K562 (cell line): ENCODE measurements at regions not wholly inside any gene's neighbourhood (a gene's known extent, or its start where the extent isn't known, plus 50 kb on each side); places are given as distances from the start of the nearest gene placed in this dataset.

Experiments
- ASH1L ChIP-seq: fragments of 450-650 bp; IDR thresholded peaks from 2 replicates; pipeline ENCODE4 v1.6.1; 2018; ENCODE audit warnings: borderline replicate concordance, mild to moderate bottlenecking, low read depth; ENCODE audit not compliant: partially characterized antibody
- JUND ChIP-seq, 2 experiments: IDR thresholded peaks; 2 replicates in 1 of 2; 3 replicates in 1 of 2; pipeline ENCODE4 v1.6.1; 2011; ENCODE audit warnings: borderline replicate concordance in 2 of 2, low read depth in 2 of 2, low read length in 2 of 2, improper control_type of control experiment in 1 of 2, missing biosample characterization in 1 of 2, missing genetic modification characterization in 1 of 2, missing genetic modification reagents in 1 of 2
- RAD21 ChIP-seq, 2 experiments: fragments of 250-450 bp in 1 of 2; fragments of 450-650 bp in 1 of 2; sonication (Bioruptor Pico) in 1 of 2; formaldehyde crosslinking in 1 of 2; IDR thresholded peaks in 1 of 2; conservative IDR thresholded peaks in 1 of 2; 2 replicates each; pipeline versions ENCODE4 v1.4.0 to v1.8.0; 2020 to 2022; ENCODE audit warnings: mild to moderate bottlenecking in 2 of 2, moderate library complexity in 1 of 2
- RAD51 ChIP-seq: fragments of 450-650 bp; IDR thresholded peaks from 2 replicates; pipeline ENCODE4 v1.7.1; 2016; ENCODE audit warnings: low read depth, mild to moderate bottlenecking, borderline replicate concordance
- ZNF277 ChIP-seq: fragments of 250-450 bp; sonication (Bioruptor Pico); IDR thresholded peaks from 2 replicates; pipeline ENCODE4 v1.8.0; 2022; ENCODE audit warnings: inconsistent platforms, mild to moderate bottlenecking, moderate library complexity, borderline replicate concordance
- TF ChIP-seq, protein P1 (sequence below): fragments of 450-650 bp; IDR thresholded peaks from 2 replicates; pipeline ENCODE4 v1.6.1; 2014; ENCODE audit warnings: low read depth, mild to moderate bottlenecking, moderate library complexity, borderline replicate concordance
- TF ChIP-seq, protein P2 (sequence below), 3 experiments: IDR thresholded peaks in 2 of 3; conservative IDR thresholded peaks in 1 of 3; 2 replicates each; pipeline ENCODE4 v1.5.1; 2011 to 2012; ENCODE audit warnings: low read length in 3 of 3, mild to moderate bottlenecking in 3 of 3, control low read depth in 2 of 3, improper control_type of control experiment in 1 of 3, inconsistent platforms in 1 of 3, low read depth in 1 of 3, mixed read lengths in 1 of 3, moderate library complexity in 1 of 3; ENCODE audit not compliant: insufficient read depth in 2 of 3

GRCh38 chrX:6708676-6709380 is 173.9 kb upstream of the VCX3A start:
- TF ChIP-seq, protein P1, sequence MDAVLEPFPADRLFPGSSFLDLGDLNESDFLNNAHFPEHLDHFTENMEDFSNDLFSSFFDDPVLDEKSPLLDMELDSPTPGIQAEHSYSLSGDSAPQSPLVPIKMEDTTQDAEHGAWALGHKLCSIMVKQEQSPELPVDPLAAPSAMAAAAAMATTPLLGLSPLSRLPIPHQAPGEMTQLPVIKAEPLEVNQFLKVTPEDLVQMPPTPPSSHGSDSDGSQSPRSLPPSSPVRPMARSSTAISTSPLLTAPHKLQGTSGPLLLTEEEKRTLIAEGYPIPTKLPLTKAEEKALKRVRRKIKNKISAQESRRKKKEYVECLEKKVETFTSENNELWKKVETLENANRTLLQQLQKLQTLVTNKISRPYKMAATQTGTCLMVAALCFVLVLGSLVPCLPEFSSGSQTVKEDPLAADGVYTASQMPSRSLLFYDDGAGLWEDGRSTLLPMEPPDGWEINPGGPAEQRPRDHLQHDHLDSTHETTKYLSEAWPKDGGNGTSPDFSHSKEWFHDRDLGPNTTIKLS, result no peak
- TF ChIP-seq ASH1L (no peak), JUND (IDR thresholded peaks at IDR 0.05; ENCODE audit: borderline replicate concordance, low read depth, low read length) (no peak), JUND (tag; IDR thresholded peaks at IDR 0.05; ENCODE audit: borderline replicate concordance, low read depth, low read length) (no peak), ZNF277 (CRISPR knock-in tag) (no peak), RAD21 (CRISPR knock-in tag; conservative IDR thresholded peaks at IDR 0.05 in 1 of 2, IDR thresholded peaks at IDR 0.05 in 1 of 2) (no peak), RAD51 (no peak)
- TF ChIP-seq, protein P2, sequence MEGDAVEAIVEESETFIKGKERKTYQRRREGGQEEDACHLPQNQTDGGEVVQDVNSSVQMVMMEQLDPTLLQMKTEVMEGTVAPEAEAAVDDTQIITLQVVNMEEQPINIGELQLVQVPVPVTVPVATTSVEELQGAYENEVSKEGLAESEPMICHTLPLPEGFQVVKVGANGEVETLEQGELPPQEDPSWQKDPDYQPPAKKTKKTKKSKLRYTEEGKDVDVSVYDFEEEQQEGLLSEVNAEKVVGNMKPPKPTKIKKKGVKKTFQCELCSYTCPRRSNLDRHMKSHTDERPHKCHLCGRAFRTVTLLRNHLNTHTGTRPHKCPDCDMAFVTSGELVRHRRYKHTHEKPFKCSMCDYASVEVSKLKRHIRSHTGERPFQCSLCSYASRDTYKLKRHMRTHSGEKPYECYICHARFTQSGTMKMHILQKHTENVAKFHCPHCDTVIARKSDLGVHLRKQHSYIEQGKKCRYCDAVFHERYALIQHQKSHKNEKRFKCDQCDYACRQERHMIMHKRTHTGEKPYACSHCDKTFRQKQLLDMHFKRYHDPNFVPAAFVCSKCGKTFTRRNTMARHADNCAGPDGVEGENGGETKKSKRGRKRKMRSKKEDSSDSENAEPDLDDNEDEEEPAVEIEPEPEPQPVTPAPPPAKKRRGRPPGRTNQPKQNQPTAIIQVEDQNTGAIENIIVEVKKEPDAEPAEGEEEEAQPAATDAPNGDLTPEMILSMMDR (IDR thresholded peaks at IDR 0.05 in 2 of 3, conservative IDR thresholded peaks at IDR 0.05 in 1 of 3; ENCODE audit: insufficient read depth in 2 of 3, low read depth in 1 of 3, low read length in 3 of 3), result no peak
